BLaER1 (cell line): ENCODE measurements at regions not wholly inside any gene's neighbourhood (a gene's known extent, or its start where the extent isn't known, plus 50 kb on each side); places are given as distances from the start of the nearest gene placed in this dataset.

Source experiments
- H3K27ac ChIP-seq: shearing (Covaris generic); formaldehyde crosslinking; 2 replicates; pipeline ENCODE4 v1.8.1; 2022
- H3K27me3 ChIP-seq: shearing (Covaris generic); formaldehyde crosslinking; 2 replicates; pipeline ENCODE4 v1.8.1; 2022
- H3K36me3 ChIP-seq: shearing (Covaris generic); formaldehyde crosslinking; 2 replicates; pipeline ENCODE4 v1.8.1; 2022
- H3K4me1 ChIP-seq: shearing (Covaris generic); formaldehyde crosslinking; 2 replicates; pipeline ENCODE4 v1.8.1; 2022
- H3K4me2 ChIP-seq: shearing (Covaris generic); formaldehyde crosslinking; 2 replicates; pipeline ENCODE4 v1.8.1; 2022
- H3K4me3 ChIP-seq: shearing (Covaris generic); formaldehyde crosslinking; 2 replicates; pipeline ENCODE4 v1.8.1; 2022
- H3K9ac ChIP-seq: shearing (Covaris generic); formaldehyde crosslinking; 2 replicates; pipeline ENCODE4 v1.8.1; 2022
- H3K9me3 ChIP-seq: shearing (Covaris generic); formaldehyde crosslinking; 2 replicates; pipeline ENCODE4 v1.8.1; 2022
- H4K20me1 ChIP-seq: shearing (Covaris generic); formaldehyde crosslinking; 2 replicates; pipeline ENCODE4 v1.8.1; 2022
- Cebpa-rat ChIP-seq: shearing (Covaris generic); IDR thresholded peaks from 2 replicates; pipeline ENCODE4 v1.8.1; 2022

DNA sequence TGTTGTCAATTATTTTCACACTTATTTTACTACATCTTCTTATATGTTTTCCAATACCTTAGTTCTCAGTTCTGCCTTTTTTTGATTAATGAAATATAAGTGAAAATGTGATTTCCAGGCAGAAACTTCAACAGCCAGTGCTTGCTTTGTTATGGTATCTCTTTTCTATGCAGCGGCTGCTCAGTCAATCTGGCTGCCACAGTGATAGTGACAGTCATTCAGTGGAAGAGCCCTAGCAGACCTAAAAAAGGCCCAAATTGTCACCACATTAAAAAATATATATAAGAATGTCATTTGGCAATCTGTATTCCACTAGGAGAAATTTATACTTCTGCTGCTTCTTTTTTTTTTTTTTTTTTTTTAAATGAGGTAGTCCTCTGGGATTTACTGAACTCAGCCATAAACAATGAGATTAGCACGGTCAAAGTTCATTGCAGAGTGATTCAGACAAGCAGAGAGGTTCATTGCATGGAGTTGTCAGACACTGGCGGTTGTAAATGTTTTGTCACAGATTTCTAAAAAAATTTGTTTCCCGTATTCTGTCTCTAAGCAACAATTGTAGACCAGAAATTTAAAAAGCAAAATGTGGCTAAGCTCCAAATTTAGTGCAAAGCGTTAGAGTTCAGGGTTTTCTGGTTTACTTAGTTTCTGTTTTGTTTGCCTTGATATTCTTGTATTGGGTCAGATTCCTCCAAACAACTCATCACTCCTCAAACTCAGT lies 94.7 kb upstream of the PRR20A start:
- H3K36me3 ChIP-seq = no peaks in the 10 kb centered on the region
- H3K27ac ChIP-seq = no peak overlapping the region
- no peaks in the 10 kb centered on the region for H4K20me1 ChIP-seq
- no peak overlapping the region for H3K4me2 ChIP-seq
- no peak overlapping the region for H3K9ac ChIP-seq
- no peaks in the 10 kb centered on the region for H3K9me3 ChIP-seq
- H3K27me3 ChIP-seq = no peaks in the 10 kb centered on the region
- H3K4me1 ChIP-seq = no peaks in the 10 kb centered on the region
- no peak overlapping the region for H3K4me3 ChIP-seq
- no peak for TF ChIP-seq Cebpa-rat

DNA sequence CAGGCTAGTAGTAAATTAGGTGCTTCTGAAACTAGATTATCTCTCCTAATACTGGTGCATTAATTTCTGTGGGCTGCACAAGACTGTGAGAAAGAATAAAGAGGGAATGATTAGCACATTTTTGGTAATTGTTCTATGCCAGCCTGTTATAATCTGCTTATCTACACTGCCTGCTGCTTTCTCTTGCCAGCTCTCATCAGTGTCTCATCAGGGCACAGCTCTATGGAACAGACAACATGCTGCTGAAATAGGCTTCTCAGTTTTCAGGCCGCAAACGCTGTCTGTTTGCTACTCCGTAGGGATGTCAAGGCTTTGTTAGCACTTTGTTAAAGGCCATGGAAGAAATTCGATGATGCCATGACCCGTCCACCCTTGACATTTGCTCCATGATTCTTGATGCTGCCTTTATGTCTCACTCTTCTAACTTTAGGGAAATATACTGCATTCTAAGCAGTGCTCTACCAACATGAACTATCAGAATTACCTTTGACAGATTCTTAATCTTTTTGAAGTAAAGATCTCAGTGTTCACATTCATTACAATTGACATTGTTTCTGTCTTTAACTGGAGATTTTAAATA lies 84.0 kb upstream of the PRR20A start:
- Histone ChIP-seq H3K4me2 (no peak overlapping the region), H3K36me3 (no peaks in the 10 kb centered on the region), H4K20me1 (no peaks in the 10 kb centered on the region), H3K27ac (no peak overlapping the region), H3K9me3 (no peaks in the 10 kb centered on the region), H3K27me3 (no peaks in the 10 kb centered on the region), H3K9ac (no peak overlapping the region), H3K4me3 (no peak overlapping the region), H3K4me1 (no peaks in the 10 kb centered on the region)
- TF ChIP-seq Cebpa-rat = no peak

DNA sequence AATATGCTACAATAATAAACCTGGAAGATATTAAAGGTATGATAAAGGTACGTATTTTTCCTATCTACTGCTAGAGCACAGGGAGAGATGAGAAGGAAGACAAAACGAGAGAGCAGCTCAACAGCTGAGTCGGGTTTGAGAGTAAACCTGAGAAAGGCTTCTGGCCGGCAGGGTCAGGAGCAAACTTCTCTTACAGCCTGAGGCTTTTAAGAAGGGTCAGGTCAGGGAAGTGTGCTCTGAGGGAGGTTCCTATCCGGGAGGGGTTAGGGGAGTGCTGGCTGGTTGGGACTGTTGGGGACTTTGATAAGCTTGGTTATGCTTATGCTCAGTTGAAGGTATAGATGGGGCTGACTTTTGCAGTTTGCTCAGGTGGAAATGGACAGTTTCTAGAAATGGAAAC lies 77.7 kb upstream of the PRR20A start:
- Histone ChIP-seq H3K27ac (no peak overlapping the region), H3K27me3 (no peaks in the 10 kb centered on the region), H3K4me3 (no peak overlapping the region), H3K9me3 (no peaks in the 10 kb centered on the region), H3K9ac (no peak overlapping the region), H4K20me1 (no peaks in the 10 kb centered on the region), H3K36me3 (no peaks in the 10 kb centered on the region), H3K4me2 (no peak overlapping the region), H3K4me1 (no peaks in the 10 kb centered on the region)
- no peak for TF ChIP-seq Cebpa-rat

DNA sequence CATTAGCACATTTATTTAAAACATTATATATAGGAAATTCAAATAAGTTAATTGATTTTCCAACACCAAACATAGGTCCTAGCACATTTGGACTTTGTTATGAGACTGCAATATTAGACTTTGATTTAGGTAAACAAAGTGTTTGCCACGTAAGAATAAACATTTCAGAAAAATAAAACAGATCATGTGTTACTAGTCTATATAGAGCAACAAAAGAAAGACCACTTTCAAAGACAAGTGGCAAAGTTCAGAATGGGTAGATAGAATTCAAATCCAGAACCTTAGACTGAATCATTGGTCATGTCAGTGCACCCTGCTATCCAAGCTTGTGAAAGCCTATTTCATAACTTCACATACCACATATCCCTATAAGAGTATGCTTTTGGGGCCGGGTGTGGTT lies 66.7 kb upstream of the PRR20A start:
- H3K4me1 ChIP-seq = no peaks in the 10 kb centered on the region
- H3K36me3 ChIP-seq = no peaks in the 10 kb centered on the region
- H3K9ac ChIP-seq = no peak overlapping the region
- H3K9me3 ChIP-seq = no peaks in the 10 kb centered on the region
- no peak for TF ChIP-seq Cebpa-rat
- no peak overlapping the region for H3K4me3 ChIP-seq
- H3K27me3 ChIP-seq = no peaks in the 10 kb centered on the region
- no peak overlapping the region for H3K27ac ChIP-seq
- H3K4me2 ChIP-seq = no peak overlapping the region
- H4K20me1 ChIP-seq = no peaks in the 10 kb centered on the region

DNA sequence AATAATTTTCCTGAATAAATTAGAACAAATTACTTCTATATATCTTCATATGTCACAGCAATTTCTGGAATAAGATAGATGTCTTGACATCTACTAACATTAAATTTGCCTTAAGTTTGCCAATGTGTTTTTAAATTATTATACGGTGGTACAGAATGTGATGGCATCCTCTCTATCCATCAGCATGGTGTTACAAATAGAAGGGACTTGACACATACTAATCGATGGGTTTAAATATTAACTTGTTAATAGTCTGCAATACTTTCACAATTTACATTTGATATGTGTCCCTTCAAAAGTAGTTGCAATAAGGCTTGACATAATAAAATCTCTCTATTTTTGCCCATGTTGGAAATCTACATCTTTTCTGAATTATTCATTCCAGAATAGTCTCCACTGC lies 65.1 kb upstream of the PRR20A start:
- Histone ChIP-seq H3K4me2 (no peak overlapping the region), H3K9ac (no peak overlapping the region), H3K9me3 (no peaks in the 10 kb centered on the region), H3K4me1 (no peaks in the 10 kb centered on the region), H3K27me3 (no peaks in the 10 kb centered on the region), H3K4me3 (no peak overlapping the region), H4K20me1 (no peaks in the 10 kb centered on the region), H3K27ac (no peak overlapping the region), H3K36me3 (no peaks in the 10 kb centered on the region)
- TF ChIP-seq Cebpa-rat = no peak

DNA sequence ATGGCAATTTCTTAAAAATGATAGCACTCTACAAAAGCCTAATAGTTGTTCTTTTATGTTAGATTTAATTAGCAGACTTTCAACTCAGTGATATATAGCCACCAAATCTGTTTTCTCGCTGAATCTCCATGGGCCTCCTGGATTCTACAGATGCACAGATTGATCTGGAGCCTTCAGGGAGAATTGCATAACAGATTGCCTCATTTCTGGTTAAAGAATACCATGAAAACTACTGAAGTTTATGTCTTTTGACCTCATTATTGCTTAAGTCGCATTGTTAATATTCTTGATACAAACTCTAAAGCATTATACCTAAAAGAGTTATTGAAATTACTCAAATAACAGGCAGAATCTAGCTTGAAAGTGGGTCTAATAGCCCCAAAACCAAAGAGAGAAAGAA lies 53.7 kb upstream of the PRR20A start:
- Histone ChIP-seq H4K20me1 (no peaks in the 10 kb centered on the region), H3K4me3 (no peak overlapping the region)
- TF ChIP-seq Cebpa-rat = no peak

More for the DNA sequence above, 53.7 kb upstream of the PRR20A start:
- no peaks in the 10 kb centered on the region for H3K9me3 ChIP-seq
- H3K4me1 ChIP-seq = no peaks in the 10 kb centered on the region
- H3K9ac ChIP-seq = no peak overlapping the region
- no peak overlapping the region for H3K27ac ChIP-seq
- H3K36me3 ChIP-seq = no peaks in the 10 kb centered on the region
- H3K4me2 ChIP-seq = no peak overlapping the region
- no peaks in the 10 kb centered on the region for H3K27me3 ChIP-seq
